Activated naive CD4-positive, alpha-beta T cell treated with anti-CD3 and anti-CD28 coated beads, Interleukin-2, amount 10 ng/mL, durations not matched to agents 7 days and 5 days (primary cell): ENCODE measurements at regions not wholly inside any gene's neighbourhood (a gene's known extent, or its start where the extent isn't known, plus 50 kb on each side); places are given as distances from the start of the nearest gene placed in this dataset.

ENCODE experiments used
- CTCF ChIA-PET: fragments of 350-600 bp; sonication (Branson Sonifier 250); formaldehyde crosslinking; loops from one replicate; lab custom pipeline; 2021; ENCODE audit warnings: antibody characterized with exemption; lab: Charles Lee
- DNase-seq: peaks from one replicate; pipeline ENCODE4 v3.0.0-alpha.2; 2020
- H3K27ac Mint-ChIP-seq: one replicate; pipeline ENCODE4 v1.8.0; 2021; ENCODE audit warnings: mild to moderate bottlenecking, moderate library complexity, mixed read lengths
- H3K27me3 Mint-ChIP-seq: one replicate; pipeline ENCODE4 v1.8.0; 2021; ENCODE audit warnings: mild to moderate bottlenecking, mixed read lengths
- H3K36me3 Mint-ChIP-seq: one replicate; pipeline ENCODE4 v1.8.0; 2021; ENCODE audit warnings: mixed read lengths
- H3K4me1 Mint-ChIP-seq: one replicate; pipeline ENCODE4 v1.8.0; 2021; ENCODE audit warnings: mixed read lengths
- H3K4me3 Mint-ChIP-seq: one replicate; pipeline ENCODE4 v1.8.0; 2021; ENCODE audit warnings: mild to moderate bottlenecking, moderate library complexity, mixed read lengths
- H3K9me3 Mint-ChIP-seq: one replicate; pipeline ENCODE4 v1.8.0; 2021; ENCODE audit warnings: mixed read lengths

- H3K4me1 Mint-ChIP-seq: no peaks in the 10 kb centered on the region
- no peak overlapping the region for H3K4me3 Mint-ChIP-seq
- no peaks in the 10 kb centered on the region for H3K27me3 Mint-ChIP-seq
- CTCF ChIA-PET: interaction anchor here (0.6 kb wide), 1 partner anchor 37 kb away, joined by 3 read pairs; no protein-coding TSS in a partner anchor
- no peaks in the 10 kb centered on the region for H3K36me3 Mint-ChIP-seq
- H3K27ac Mint-ChIP-seq: no peak overlapping the region
- peaks cover 9% of the 10 kb centered on the region for H3K9me3 Mint-ChIP-seq
- DNase-seq: no peak
These were observed 1620.1 kb downstream of the BRINP3 start for GRCh38 chr1:188857526-188858087.

GRCh38 chr1:188867614-188868013, 1610.0 kb downstream of the BRINP3 start:
- H3K27ac Mint-ChIP-seq: no peak overlapping the region
- no peaks in the 10 kb centered on the region for H3K27me3 Mint-ChIP-seq
- no peaks in the 10 kb centered on the region for H3K4me1 Mint-ChIP-seq
- CTCF ChIA-PET: no interaction called here
- H3K9me3 Mint-ChIP-seq: peaks cover 6% of the 10 kb centered on the region
- no peak for DNase-seq
- no peaks in the 10 kb centered on the region for H3K36me3 Mint-ChIP-seq
- no peak overlapping the region for H3K4me3 Mint-ChIP-seq

GRCh38 chr1:188871164-188871563, 1606.5 kb downstream of the BRINP3 start:
- Mint-ChIP-seq H3K4me3 (no peak overlapping the region), H3K36me3 (no peaks in the 10 kb centered on the region), H3K27ac (no peak overlapping the region), H3K27me3 (no peaks in the 10 kb centered on the region), H3K9me3 (peaks cover 7% of the 10 kb centered on the region), H3K4me1 (no peaks in the 10 kb centered on the region)
- no peak for DNase-seq
- CTCF ChIA-PET: no interaction called here

GRCh38 chr1:188872376-188872775, 1605.3 kb downstream of the BRINP3 start:
- Mint-ChIP-seq H3K9me3 (peaks cover 7% of the 10 kb centered on the region), H3K27me3 (no peaks in the 10 kb centered on the region), H3K36me3 (no peaks in the 10 kb centered on the region), H3K27ac (no peak overlapping the region), H3K4me1 (no peaks in the 10 kb centered on the region), H3K4me3 (no peak overlapping the region)
- DNase-seq: no peak
- CTCF ChIA-PET: no interaction called here

- H3K9me3 Mint-ChIP-seq: peaks cover 11% of the 10 kb centered on the region
- H3K4me3 Mint-ChIP-seq: no peak overlapping the region
- CTCF ChIA-PET: no interaction called here
- H3K4me1 Mint-ChIP-seq: no peaks in the 10 kb centered on the region
- no peak overlapping the region for H3K27ac Mint-ChIP-seq
- H3K27me3 Mint-ChIP-seq: no peaks in the 10 kb centered on the region
- no peak for DNase-seq
- no peaks in the 10 kb centered on the region for H3K36me3 Mint-ChIP-seq
These were observed 1600.0 kb downstream of the BRINP3 start for GRCh38 chr1:188877668-188878067.

- DNase-seq: no peak
- Mint-ChIP-seq H3K4me3 (no peak overlapping the region), H3K4me1 (no peaks in the 10 kb centered on the region), H3K27ac (no peak overlapping the region), H3K9me3 (peaks cover 7% of the 10 kb centered on the region), H3K36me3 (no peaks in the 10 kb centered on the region), H3K27me3 (no peaks in the 10 kb centered on the region)
- CTCF ChIA-PET: no interaction called here
These were observed 1589.3 kb downstream of the BRINP3 start for GRCh38 chr1:188888386-188888785.

- no peak overlapping the region for H3K27ac Mint-ChIP-seq
- H3K4me3 Mint-ChIP-seq: no peak overlapping the region
- no peaks in the 10 kb centered on the region for H3K27me3 Mint-ChIP-seq
- CTCF ChIA-PET: no interaction called here
- no peaks in the 10 kb centered on the region for H3K36me3 Mint-ChIP-seq
- no peaks in the 10 kb centered on the region for H3K4me1 Mint-ChIP-seq
- no peak for DNase-seq
- H3K9me3 Mint-ChIP-seq: peaks cover 7% of the 10 kb centered on the region
These were observed 1588.5 kb downstream of the BRINP3 start for GRCh38 chr1:188889166-188889565.

GRCh38 chr1:188891958-188892357, 1585.7 kb downstream of the BRINP3 start:
- Mint-ChIP-seq H3K36me3 (no peaks in the 10 kb centered on the region), H3K9me3 (peaks cover 11% of the 10 kb centered on the region), H3K4me1 (no peaks in the 10 kb centered on the region), H3K27me3 (no peaks in the 10 kb centered on the region), H3K27ac (no peak overlapping the region), H3K4me3 (no peak overlapping the region)
- DNase-seq: no peak
- CTCF ChIA-PET: no interaction called here

GRCh38 chr1:188895611-188896010, 1582.1 kb downstream of the BRINP3 start:
- Mint-ChIP-seq H3K27ac (no peak overlapping the region), H3K4me3 (no peak overlapping the region), H3K9me3 (peaks cover 7% of the 10 kb centered on the region), H3K27me3 (no peaks in the 10 kb centered on the region), H3K36me3 (no peaks in the 10 kb centered on the region), H3K4me1 (no peaks in the 10 kb centered on the region)
- DNase-seq: no peak
- CTCF ChIA-PET: no interaction called here

- H3K9me3 Mint-ChIP-seq: peaks cover 9% of the 10 kb centered on the region
- no peaks in the 10 kb centered on the region for H3K27me3 Mint-ChIP-seq
- CTCF ChIA-PET: no interaction called here
- H3K4me3 Mint-ChIP-seq: no peak overlapping the region
- DNase-seq: no peak
- H3K27ac Mint-ChIP-seq: no peak overlapping the region
- H3K36me3 Mint-ChIP-seq: no peaks in the 10 kb centered on the region
- H3K4me1 Mint-ChIP-seq: no peaks in the 10 kb centered on the region
These were observed 1574.4 kb downstream of the BRINP3 start for GRCh38 chr1:188903241-188903640.

GRCh38 chr1:188904201-188904600, 1573.5 kb downstream of the BRINP3 start:
- Mint-ChIP-seq H3K9me3 (peaks cover 9% of the 10 kb centered on the region), H3K27me3 (no peaks in the 10 kb centered on the region), H3K27ac (no peak overlapping the region), H3K4me3 (no peak overlapping the region), H3K4me1 (no peaks in the 10 kb centered on the region), H3K36me3 (no peaks in the 10 kb centered on the region)
- CTCF ChIA-PET: no interaction called here
- DNase-seq: no peak

- Mint-ChIP-seq H3K27ac (no peak overlapping the region), H3K27me3 (no peaks in the 10 kb centered on the region), H3K36me3 (no peaks in the 10 kb centered on the region), H3K9me3 (peaks cover 4% of the 10 kb centered on the region), H3K4me1 (no peaks in the 10 kb centered on the region), H3K4me3 (no peak overlapping the region)
- CTCF ChIA-PET: no interaction called here
- no peak for DNase-seq
These were observed 1570.6 kb downstream of the BRINP3 start for GRCh38 chr1:188906921-188907641.

GRCh38 chr1:188930382-188930781, 1547.3 kb downstream of the BRINP3 start:
- no peaks in the 10 kb centered on the region for H3K4me1 Mint-ChIP-seq
- no peak overlapping the region for H3K27ac Mint-ChIP-seq
- H3K36me3 Mint-ChIP-seq: no peaks in the 10 kb centered on the region
- H3K27me3 Mint-ChIP-seq: no peaks in the 10 kb centered on the region
- CTCF ChIA-PET: no interaction called here
- H3K4me3 Mint-ChIP-seq: no peak overlapping the region
- no peak for DNase-seq
- H3K9me3 Mint-ChIP-seq: peaks cover 2% of the 10 kb centered on the region

- DNase-seq: no peak
- Mint-ChIP-seq H3K4me1 (no peaks in the 10 kb centered on the region), H3K36me3 (no peaks in the 10 kb centered on the region), H3K4me3 (no peak overlapping the region), H3K27ac (no peak overlapping the region), H3K27me3 (no peaks in the 10 kb centered on the region), H3K9me3 (peaks cover 2% of the 10 kb centered on the region)
- CTCF ChIA-PET: no interaction called here
These were observed 1546.2 kb downstream of the BRINP3 start for GRCh38 chr1:188931506-188931905.

GRCh38 chr1:188937965-188938551, 1539.6 kb downstream of the BRINP3 start:
- CTCF ChIA-PET: no interaction called here
- no peak for DNase-seq
- Mint-ChIP-seq H3K27me3 (no peaks in the 10 kb centered on the region), H3K4me3 (no peak overlapping the region), H3K9me3 (no peaks in the 10 kb centered on the region), H3K36me3 (no peaks in the 10 kb centered on the region), H3K4me1 (no peaks in the 10 kb centered on the region), H3K27ac (no peak overlapping the region)
